ENCODE measurements at regions not wholly inside any gene's neighbourhood (a gene's known extent, or its start where the extent isn't known, plus 50 kb on each side); places are given as distances from the start of the nearest gene placed in this dataset.
A peak's percentile ranks its signal among the peaks of the same experiment; 100 is the strongest.
"Not testable (repeated sequence)": the region's sequence is repeated elsewhere in the genome, so short reads cannot be mapped to it uniquely, and the experiment has no call there.

DNA sequence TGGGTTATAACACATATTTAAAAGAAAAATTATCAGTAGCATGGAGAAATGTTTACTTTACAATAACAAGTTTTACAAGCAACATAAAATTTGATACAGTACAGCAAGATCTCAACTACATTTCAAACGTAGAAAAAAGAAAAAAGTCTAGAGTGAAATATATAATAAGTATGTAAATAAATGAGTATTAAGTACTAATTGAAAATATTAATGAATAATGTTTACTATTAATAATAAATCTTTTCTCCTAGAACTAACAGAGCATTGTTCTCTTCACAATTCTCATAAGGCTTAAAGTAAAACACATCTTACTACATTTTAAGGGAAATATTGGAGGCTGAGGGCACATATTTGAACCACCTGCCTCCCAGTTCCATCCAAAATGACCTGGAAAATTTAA lies 72.1 kb downstream of the TMEM212 start:
- no peak for DNase-seq

DNA sequence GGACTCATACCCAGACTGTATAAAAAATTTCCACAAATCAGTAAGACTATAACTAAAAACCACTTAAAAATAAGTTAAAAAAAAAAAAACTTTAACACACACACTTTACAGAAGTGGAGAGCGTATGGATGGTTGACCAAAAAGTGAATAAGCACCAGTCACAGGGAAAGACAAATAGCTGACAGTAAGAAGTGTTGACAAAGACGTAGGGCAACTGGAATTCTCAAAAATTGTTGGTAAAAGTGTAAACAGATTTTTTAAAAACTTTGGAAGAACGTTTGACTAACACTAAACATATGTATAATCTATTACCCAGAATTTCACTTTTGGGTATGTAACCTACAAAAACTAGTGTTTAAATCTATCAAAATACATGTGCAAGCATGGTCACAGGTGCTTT lies 73.7 kb downstream of the TMEM212 start:
- no peak for DNase-seq

DNA sequence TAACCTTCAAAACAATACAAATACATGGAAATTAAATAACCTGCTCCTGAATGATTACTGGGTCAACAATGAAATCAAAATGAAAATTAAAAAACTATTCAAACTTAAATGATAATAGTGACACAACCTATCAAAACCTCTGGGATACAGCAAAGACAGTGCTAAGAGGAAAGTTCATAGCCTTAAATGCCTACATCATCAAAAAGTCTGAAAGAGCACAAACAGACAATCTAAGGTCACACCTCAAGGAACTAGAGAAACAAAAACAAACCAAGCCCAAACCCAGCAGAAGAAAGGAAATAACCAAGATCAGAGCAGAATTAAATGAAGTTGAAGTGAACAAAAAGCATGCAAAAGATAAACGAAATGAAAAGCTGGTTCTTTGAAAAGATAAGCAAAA lies 79.5 kb downstream of the TMEM212 start:
- DNase-seq: not testable (repeated sequence)

DNA sequence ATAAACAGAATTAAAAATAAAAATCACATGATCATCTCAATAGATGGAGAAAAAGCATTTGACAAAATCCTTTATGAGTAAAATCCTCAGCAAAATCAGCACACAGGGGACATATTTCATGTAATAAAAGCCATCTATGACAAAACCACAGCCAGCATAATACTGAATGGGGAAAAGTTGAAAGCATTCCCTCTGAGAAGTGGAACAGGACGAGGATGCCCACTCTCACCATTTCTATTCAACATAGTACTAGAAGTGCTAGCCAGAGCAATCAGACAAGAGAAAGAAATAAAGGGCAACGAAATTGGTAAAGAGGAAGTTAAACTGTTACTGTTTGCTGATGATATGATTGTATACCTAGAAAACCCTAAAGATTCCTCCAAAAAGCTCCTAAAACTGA lies 80.5 kb downstream of the TMEM212 start:
- DNase-seq: not testable (repeated sequence)

DNA sequence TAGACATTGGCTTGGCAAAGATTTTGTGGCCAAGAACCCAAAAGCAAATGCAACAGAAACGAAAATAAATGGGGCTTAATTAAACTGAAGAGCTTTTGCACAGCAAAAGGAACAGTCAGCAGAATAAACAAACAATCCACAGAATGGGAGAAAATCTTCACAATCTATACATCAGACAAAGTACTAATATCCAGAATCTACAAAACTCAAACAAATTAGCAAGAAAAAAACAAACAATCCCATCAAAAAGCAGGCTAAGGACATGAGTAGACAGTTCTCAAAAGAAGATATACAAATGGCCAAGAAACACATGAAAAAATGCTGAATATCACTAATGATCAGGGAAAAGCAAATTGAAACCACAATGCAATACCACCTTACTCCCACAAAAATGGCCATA lies 81.7 kb downstream of the TMEM212 start:
- not testable (repeated sequence) for DNase-seq

DNA sequence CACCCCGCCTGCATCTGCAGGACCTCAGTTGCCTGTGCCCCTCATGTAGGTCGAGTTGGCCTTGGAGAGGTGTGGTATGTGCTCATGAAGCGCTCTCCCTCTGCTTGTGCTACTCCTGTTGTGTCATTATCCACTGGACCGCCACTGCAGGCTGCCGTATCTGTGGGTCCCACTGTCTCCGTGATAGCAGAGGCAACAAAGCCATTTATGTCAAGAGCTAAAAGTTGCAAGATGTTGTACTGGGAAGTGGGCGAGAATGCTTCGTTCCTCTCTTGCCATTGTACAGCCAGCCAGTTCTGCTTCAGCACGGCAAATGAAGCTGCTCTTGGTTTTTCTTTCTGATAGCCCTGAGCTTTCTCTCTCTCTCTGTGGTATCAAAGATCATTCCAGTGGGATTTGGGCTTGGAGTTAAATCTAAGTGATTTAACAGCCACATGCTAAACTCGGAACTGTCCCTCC lies 89.0 kb downstream of the TMEM212 start:
- peak; percentile 64 to 70 for DNase-seq

DNA sequence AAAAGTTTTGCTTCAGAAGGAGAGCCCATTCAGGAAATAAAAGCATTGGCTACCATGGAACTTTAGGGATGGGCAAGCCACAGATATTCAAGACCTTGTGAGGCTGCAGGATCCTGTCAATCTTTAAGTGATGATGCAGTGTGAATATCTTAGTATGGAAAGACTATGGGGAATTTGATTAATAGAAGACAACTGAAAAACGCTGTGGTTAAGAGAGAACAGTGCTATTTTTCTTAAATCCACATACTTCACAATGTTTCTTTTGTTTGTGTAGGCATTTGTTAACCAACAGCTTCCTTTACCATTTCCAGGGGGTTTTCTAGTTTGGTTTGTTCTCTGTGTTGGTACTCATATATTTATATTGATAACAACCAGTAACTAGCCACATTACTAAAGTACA lies 90.3 kb downstream of the TMEM212 start:
- DNase-seq: no peak

DNA sequence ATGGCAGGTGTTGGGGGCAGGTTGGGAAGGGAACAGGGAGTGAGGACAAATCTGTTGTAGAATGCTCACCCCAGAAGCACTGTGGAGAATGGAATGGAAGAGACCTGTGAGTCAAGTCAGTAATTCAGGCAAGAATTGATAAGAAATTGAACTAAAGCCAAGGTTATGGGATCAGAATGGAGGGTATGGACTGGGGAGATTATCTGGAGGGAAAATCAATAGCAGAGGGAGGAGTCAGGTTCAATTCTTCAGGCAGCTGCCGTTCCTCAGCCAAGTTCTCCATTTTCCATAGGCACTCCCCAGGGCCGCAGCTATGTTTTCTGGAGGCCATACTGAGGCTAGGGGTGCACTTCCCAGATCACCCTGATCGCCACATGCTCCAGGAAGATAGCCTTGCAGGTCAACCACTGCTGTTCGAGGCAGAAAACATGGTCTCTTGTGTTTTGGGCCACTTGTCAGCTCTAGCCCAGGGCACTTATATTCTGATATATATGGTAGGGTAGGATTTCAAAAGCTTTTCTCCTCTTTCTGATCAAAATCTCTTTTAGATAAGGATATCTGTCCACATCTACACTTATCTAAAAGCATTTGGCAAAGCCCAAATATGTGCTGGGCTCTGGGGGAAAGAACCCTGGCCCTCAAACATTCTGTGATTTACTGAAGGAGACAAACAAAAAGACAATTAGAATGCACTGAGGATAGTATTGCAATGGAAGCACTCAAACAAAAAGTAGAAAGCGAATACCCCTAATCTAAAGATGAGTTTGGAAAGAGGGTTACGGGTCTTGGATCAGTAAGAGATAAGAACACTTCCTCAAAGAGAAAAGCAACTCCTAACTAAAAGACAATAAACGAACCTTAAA lies 92.3 kb downstream of the TMEM212 start:
- peak in 1 of 2 donors; percentile 15 for DNase-seq

DNA sequence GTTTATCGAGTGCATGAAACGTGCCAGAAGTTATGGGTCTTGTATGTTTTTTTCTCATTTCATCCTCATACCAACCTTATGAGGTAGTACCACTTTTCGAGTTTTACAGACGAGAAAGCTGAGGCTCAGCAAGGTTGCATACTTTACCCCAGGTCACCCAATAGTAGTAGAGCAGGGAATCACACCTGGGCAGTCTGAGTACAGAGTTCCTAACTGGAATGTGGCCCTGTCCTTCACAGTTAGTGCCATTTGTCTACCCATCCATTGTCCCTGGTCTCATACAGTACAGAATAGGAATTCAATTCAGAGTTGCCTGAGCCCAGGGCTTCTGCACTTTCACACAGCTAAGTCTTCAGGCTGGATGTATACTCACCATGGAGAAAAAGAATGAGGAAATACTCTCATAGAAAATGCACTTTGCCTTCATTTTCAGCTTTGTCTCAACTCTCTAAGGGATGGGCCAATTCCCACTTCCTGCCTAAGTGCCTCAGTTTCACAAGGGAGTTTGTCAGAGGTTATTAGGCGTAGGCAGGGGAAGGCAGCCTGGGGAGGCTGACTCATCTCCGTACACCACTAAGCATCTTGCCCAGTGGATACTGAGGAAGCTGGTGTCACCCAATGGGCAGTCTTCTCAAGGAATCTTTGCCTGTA lies 93.2 kb downstream of the TMEM212 start:
- peak; percentile 97 to 98 for DNase-seq

DNA sequence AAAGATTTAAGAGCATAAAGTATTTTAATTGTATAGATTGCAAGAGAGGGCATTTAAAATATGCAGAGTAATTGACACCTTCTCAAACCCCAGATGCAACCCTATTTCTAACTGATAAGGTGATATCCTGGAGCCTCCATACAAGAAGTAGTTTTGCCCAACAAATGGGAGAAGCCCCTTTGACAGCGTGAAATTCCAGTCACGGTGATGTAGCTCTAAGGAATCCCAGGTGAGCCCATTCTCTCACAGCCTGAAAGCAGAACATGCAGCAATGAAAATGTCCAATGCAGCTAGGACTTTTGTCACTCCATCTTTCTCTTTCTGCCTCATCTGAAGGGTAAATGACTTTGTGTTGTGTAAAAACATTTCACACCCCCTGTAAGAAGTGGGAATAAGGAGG lies 96.4 kb downstream of the TMEM212 start:
- DNase-seq: no peak

DNA sequence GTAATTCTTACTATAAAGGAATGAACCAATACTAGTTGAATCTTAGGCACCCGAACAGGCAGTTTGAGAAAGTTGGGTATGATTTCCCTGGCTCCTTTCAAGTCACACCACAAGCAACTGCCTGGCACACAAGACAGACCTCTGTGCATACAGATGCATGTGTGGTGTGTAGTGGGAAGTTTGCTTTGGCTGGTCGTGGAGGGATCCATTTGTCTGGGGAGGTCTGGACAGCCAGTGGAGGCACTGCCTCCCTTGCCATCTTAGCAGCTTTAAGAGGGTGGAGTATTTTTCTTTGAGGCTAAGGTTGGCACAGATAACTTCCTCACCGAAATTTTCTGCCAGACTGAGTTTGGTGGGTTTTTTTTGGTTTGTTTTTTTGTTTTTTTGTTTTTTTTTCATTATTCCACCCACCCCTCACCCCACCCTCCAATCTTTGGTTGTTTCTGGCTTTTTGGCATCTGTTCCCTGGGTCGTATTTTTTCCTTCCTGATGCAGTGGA lies 97.1 kb downstream of the TMEM212 start:
- no peak for DNase-seq

DNA sequence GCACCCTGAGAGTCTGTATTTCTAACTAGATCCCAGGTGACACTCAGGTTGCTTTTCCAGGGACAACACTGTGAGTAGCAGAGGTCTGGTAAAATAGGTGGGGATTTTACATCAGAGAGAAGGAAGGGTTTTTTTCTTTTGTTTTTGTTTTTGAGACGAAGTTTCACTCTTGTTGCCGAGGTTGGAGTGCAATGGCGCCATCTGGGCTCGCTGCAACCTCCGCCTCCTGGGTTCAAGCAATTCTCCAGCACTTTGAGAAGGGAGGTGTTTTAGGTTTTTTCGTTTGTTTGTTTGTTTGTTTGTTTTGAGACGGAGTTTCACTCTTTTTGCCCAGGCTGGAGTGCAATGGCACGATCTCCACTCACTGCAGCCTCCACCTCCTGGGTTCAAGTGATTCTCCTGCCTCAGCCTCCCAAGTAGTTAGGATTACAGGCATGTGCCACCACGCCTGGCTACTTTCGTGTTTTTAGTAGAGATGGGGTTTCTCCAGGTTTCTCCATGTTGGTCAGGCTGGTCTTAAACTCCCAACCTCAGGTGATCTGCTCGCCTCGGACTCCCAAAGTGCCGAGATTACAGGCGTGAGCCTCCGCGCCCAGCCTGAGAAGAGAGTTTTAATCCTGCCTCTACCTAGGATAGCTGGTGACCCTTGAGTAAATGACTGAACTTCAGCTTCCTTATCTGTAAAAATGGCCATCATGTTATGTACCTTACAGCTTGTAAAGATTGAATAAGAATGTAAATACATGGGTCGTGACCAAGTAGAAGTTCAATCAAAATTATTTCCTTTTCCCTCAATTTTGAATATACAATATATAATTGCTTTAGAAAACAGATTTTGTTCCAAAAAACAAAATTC lies 95.9 kb upstream of the FNDC3B start:
- DNase-seq: no peak

DNA sequence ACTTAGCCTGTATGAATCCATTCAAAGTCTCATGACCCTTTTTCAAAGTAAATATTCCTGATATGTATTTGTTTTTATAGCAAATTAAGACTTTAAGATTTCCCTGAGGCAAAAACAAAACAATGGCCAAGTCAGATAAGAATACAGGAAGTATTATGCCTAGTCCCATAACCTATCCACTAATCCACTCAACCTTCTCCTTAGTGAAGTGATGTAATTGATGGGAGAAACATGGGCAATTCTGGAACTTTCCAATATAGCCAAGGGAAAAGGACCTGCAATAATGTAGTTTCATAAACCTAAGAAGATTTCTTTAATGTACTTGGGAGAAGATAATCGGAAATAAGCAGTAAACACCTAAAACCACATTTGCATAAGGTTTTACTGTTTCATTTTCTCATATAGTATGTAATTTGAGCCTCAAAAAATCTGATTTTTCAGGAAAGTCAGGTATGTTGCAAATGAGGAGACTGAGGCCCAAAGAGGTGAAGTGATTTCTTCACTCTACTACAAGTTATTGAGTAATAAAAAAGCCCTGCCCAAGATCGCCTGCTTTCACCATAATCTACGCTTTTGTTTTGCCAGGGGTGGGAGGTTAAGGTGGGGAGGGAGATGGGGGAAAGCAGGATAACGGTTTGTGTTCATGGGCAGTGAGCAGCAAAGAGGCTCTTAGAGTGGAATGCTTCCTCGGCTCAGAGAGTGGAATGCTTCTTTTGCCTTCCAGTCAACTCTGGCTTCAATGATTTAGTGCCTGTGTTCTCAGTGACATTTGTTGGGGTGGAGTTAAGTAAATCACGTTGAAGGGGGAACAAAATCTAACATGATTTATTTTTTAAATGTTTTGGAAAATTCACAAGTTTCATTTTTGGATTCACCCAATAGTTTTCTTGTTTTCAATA lies 95.0 kb upstream of the FNDC3B start:
- DNase-seq: no peak

DNA sequence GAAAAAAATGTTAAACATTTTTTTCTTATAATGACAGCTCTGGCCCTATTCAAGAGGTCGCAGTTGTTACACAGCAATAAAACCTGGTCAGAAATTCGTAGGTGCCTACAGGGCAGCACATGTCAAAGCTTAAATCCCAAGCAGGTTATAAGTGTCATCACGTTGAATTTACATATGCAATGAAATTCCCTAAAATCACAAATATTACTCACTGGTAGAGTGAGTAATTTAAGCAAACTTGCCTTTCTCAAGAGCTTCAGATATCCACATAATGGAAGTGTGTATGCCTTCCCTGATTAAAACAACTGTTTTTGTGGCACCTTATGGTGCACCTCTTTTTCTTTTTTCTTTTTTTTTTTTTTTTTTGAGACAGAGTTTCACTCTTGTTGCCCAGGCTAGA lies 90.7 kb upstream of the FNDC3B start:
- DNase-seq: no peak

DNA sequence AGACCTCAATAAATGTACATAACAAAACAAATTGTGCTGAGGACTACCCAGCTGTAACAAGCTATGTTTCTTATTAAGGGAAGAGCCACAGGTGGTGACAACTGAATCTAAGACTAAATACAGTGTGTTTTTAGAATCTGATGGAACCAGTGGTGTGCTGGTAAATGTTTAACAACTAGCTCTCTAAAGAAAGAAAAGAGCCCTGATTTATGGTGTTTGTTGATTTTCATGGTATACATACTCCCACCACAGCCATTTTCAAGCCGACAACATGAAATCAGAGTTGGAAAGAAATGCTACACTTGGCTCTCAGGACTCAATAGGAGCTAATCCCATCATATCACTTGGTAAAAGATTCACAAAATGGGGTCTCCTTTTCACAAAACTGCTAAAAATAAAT lies 89.8 kb upstream of the FNDC3B start:
- no peak for DNase-seq

DNA sequence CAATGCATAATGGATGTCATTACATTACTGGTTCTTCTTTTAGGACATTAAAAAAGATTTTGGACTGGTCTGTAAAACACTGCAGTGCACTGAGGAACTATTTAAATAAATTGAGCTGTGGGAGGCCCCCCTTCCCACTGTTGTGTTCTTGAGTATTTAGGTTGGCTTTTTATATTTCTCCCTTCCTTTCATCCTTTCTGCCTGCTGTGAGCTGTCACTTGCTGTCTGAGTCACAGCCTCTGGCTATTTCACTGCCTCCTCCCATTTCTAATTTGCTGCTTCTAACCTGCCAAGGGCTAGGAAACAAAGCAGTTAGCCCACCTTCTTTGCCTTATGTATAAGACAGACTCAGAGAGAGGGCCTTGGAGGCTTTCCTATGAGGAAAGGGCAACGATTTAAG lies 89.0 kb upstream of the FNDC3B start:
- DNase-seq: no peak

DNA sequence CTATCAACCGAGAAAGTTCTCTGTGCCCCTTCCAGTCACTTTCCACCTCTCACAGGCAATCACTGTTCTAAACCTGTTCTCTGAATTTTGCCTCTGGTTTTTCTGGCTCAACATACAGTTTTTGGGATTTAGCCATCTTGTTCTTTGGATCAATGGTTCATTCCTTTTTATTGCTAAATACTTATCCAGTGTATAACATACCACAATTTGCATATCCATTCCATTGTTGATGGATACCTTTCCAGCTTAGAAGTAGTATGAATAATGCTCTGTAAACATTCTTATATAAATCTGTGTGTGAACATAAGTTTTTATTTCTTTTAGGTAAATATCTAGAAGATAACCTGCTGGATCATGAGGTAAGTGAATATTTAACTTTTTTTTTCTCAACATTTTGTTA lies 87.8 kb upstream of the FNDC3B start:
- DNase-seq: no peak

DNA sequence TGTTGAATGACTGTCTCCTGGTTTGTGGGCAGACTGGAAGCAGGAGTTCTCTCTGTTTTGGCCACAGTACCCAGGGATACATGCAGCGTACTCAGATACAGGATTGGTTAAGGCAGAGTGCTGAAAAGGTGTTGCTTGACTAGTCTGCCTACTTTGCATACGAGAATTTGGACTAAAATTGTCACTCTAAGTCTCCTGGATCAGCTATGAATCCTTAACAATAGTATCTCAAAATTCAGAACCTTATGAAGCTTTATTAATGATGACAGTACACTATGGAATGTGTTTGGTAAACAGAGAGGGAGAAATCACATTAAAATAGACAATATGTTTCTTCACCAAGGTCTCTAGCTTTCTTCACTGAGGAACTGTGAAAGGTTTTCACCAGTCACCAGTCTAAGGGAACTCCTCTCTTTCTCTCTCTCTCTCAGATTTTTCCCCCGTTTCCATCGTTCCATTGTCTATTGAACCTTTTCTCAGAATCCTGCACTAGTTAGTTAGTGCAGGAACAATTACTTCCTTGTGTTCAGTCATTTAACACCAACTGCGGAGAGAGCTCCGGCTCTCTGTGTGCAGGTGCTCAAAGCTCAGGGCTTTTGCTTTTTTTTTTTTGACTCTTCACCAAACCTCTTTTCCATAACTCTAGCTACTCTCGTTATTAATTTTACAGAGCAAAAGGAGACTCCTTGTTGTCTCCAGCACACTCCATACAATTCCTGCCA lies 85.9 kb upstream of the FNDC3B start:
- DNase-seq: no peak

DNA sequence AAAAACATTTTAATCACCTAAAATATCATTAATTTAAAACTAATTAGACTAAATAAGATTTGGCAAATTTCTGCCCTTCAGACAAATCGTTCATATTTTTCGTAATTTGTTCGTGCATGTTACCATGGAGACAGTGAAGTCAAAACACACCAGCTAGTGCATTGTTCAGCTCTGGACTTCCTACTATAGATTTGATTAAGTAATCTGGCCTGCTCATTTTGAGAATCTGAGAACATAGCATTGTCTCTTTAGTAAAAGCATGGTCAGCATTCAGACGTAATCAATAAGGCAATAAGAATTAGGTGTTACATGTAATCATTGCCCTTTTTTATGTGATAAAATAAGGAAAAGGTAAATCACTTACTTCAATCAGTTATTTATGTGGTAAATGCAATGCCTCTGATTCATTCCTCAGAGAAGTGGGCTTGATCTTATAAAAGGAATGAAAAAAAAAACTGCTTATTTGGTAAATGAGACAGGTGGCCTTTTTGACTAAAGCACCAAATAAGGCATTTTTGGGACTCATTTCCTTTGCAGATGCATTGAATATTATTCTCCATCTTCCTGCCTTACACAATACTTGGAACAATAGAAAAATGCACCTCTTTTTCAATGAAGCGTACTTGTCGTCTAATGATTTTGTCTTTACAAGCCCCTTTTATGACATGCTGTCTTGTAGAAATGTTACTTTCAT lies 84.5 kb upstream of the FNDC3B start:
- DNase-seq: peak; percentile 71 to 86

DNA sequence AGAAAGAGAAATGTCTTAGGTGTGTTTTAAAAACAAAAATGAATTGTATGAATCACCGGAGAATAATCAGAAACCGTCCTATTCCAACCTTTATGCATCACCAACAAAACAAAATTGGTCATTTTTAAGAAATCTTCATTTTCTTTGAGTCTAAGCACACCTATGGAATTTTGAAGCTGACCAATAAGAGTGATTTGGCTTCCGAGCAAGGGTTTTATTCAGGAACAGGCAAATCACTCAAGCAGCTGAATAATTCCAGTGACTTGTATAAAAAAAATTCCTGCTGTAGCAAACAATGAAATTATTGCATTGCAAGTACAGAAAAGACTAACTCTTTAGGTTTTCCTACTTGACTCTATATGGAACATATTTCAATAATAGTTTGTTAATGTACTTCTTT lies 83.8 kb upstream of the FNDC3B start:
- no peak for DNase-seq
